Endothelial cell of umbilical vein (primary cell): ENCODE measurements at regions not wholly inside any gene's neighbourhood (a gene's known extent, or its start where the extent isn't known, plus 50 kb on each side); places are given as distances from the start of the nearest gene placed in this dataset.

Experiments
- BruUV-seq: library from RNA; stranded (reverse); fragments of 400-500 nt; replicated peaks from 2 replicates; lab custom pipeline; 2021; lab: Mats Ljungman, UMichigan
- CTCF ChIA-PET: fragments of 300-600, 350-600 bp; sonication (Branson Sonifier 250); formaldehyde crosslinking; loops from one replicate; lab custom pipeline; 2021; ENCODE audit warnings: antibody characterized with exemption, inconsistent platforms; lab: Charles Lee
- POLR2A ChIA-PET: fragments of 300-600, 350-600 bp; sonication (Branson Sonifier 250); formaldehyde crosslinking; loops from one replicate; lab custom pipeline; 2021; ENCODE audit warnings: antibody characterized with exemption, inconsistent platforms; lab: Charles Lee
- DNase-seq: peaks from one replicate; pipeline ENCODE4 v3.0.0-alpha.2; 2011; ENCODE audit warnings: low read depth, low spot score
- FAIRE-seq: peaks from 2 replicates; lab custom pipeline; 2011; peaks lifted over from hg19 to GRCh38; lab: Jason Lieb, UNC
- H2AFZ ChIP-seq: 2 replicates; pipeline ENCODE4 v1.6.0; 2012; ENCODE audit warnings: low read depth, low read length, control low read depth, inconsistent platforms
- H3K27ac ChIP-seq: 2 replicates; pipeline ENCODE4 v1.5.1; 2011; ENCODE audit warnings: low read depth, mild to moderate bottlenecking, control low read depth, low read length, moderate library complexity; ENCODE audit not compliant: insufficient read depth
- H3K27me3 ChIP-seq, 2 experiments: 2 replicates each; pipeline versions ENCODE4 v1.6.0 to v1.6.1; 2011; ENCODE audit warnings: low read length in 2 of 2, mixed read lengths in 1 of 2; ENCODE audit not compliant: control insufficient read depth in 2 of 2, insufficient read depth in 2 of 2
- H3K36me3 ChIP-seq, 2 experiments: 2 replicates in 1 of 2; 3 replicates in 1 of 2; pipeline ENCODE4 v1.5.1; 2011; ENCODE audit warnings: low read length in 2 of 2, mild to moderate bottlenecking in 1 of 2, moderate library complexity in 1 of 2; ENCODE audit not compliant: control insufficient read depth in 2 of 2, insufficient read depth in 2 of 2; ENCODE audit errors: extremely low read depth in 1 of 2
- H3K4me1 ChIP-seq: 3 replicates; pipeline ENCODE4 v1.5.1; 2011; ENCODE audit warnings: mild to moderate bottlenecking, low read length; ENCODE audit not compliant: control insufficient read depth, insufficient read depth; ENCODE audit errors: extremely low read depth
- H3K4me2 ChIP-seq: 2 replicates; pipeline ENCODE4 v1.6.1; 2011; ENCODE audit warnings: low read length, control low read depth, mixed read lengths; ENCODE audit not compliant: insufficient read depth
- H3K4me3 ChIP-seq, 3 experiments: fragments of 200-600 bp in 1 of 3; sonication (generic), shearing (Covaris generic) in 1 of 3; replicated peaks in 1 of 3; 2 replicates each; pipeline ENCODE4 v1.5.1; 2011 to 2016; ENCODE audit warnings: control low read depth in 3 of 3, low read length in 3 of 3, mild to moderate bottlenecking in 2 of 3, inconsistent platforms in 1 of 3, low read depth in 1 of 3, moderate library complexity in 1 of 3; ENCODE audit not compliant: insufficient read depth in 1 of 3
- H3K79me2 ChIP-seq: 2 replicates; pipeline ENCODE4 v1.6.0; 2012; ENCODE audit warnings: low read length, inconsistent platforms; ENCODE audit not compliant: control insufficient read depth, insufficient read depth
- H3K9ac ChIP-seq: replicated peaks from 2 replicates; pipeline ENCODE3; 2011; ENCODE audit warnings: low read length, control low read depth; ENCODE audit not compliant: insufficient read depth; ENCODE audit errors: extremely low read depth
- H3K9me1 ChIP-seq: replicated peaks from 3 replicates; pipeline ENCODE4 v1.6.0; 2011; ENCODE audit warnings: mild to moderate bottlenecking, low read length; ENCODE audit not compliant: control insufficient read depth, insufficient read depth; ENCODE audit errors: extremely low read depth
- H3K9me3 ChIP-seq: replicated peaks from 2 replicates; pipeline ENCODE4 v1.5.1; 2012; ENCODE audit warnings: low read length, inconsistent platforms; ENCODE audit not compliant: control insufficient read depth, insufficient read depth
- H4K20me1 ChIP-seq: replicated peaks from 2 replicates; pipeline ENCODE3; 2011; ENCODE audit warnings: mild to moderate bottlenecking, low read length; ENCODE audit not compliant: control insufficient read depth, insufficient read depth; ENCODE audit errors: extremely low read depth
- CTCF ChIP-seq, 2 donors: IDR thresholded peaks; 1 replicate in 1 of 2; 2 replicates in 1 of 2; pipeline ENCODE4 v1.5.1; 2011; ENCODE audit warnings: low read length in 2 of 2, mild to moderate bottlenecking in 2 of 2, moderate library complexity in 2 of 2, control low read depth in 1 of 2, inconsistent platforms in 1 of 2, low read depth in 1 of 2; ENCODE audit not compliant: insufficient read depth in 1 of 2; ENCODE audit errors: extremely low read depth in 1 of 2
- EZH2 ChIP-seq: IDR thresholded peaks from 2 replicates; pipeline ENCODE4 v1.6.1; 2012; ENCODE audit warnings: borderline replicate concordance, low read depth, mild to moderate bottlenecking, moderate library complexity, low read length, inconsistent platforms; ENCODE audit not compliant: severe bottlenecking
- FOS ChIP-seq: IDR thresholded peaks from 2 replicates; pipeline ENCODE4 v1.6.1; 2011; ENCODE audit warnings: mild to moderate bottlenecking, low read length, moderate library complexity, borderline replicate concordance; ENCODE audit not compliant: insufficient read depth
- GATA2 ChIP-seq: IDR thresholded peaks from 2 replicates; pipeline ENCODE4 v1.7.0; 2011; ENCODE audit warnings: low read depth, mild to moderate bottlenecking, moderate library complexity, mixed read lengths, low read length; ENCODE audit not compliant: insufficient read length, insufficient read depth
- JUN ChIP-seq: IDR thresholded peaks from 2 replicates; pipeline ENCODE4 v1.6.1; 2011; ENCODE audit warnings: borderline replicate concordance, low read depth; ENCODE audit not compliant: insufficient read length, insufficient read depth
- MAX ChIP-seq: IDR thresholded peaks from 2 replicates; pipeline ENCODE4 v1.6.1; 2011; ENCODE audit not compliant: insufficient read depth, insufficient read length
- MYC ChIP-seq: IDR thresholded peaks from one replicate; pipeline ENCODE4 v1.6.1; 2011; ENCODE audit warnings: mild to moderate bottlenecking, low read depth, low read length
- POLR2A ChIP-seq: IDR thresholded peaks from 2 replicates; pipeline ENCODE4 v1.6.1; 2012; ENCODE audit warnings: low read depth, mild to moderate bottlenecking, control low read depth, low read length
- POLR2AphosphoS5 ChIP-seq: IDR thresholded peaks from 2 replicates; pipeline ENCODE4 v1.6.1; 2012; ENCODE audit warnings: low read depth, mild to moderate bottlenecking, control low read depth, low read length, moderate library complexity; ENCODE audit not compliant: insufficient read depth
- dilution Hi-C: fragments of 300-500 bp; cut with MboI; formaldehyde crosslinking; loops from one replicate; pipeline ENCODE4 v1.15.0; 2019; ENCODE audit warnings: low sequenced_read_pairs; ENCODE audit not compliant: extremely low pct_ligation_motif_present
- intact Hi-C: fragments of 100-400 bp; cut with micrococcal nuclease; formaldehyde crosslinking; loops from one replicate; pipeline ENCODE4 v1.10.0; 2022

GRCh38 chr5:63097286-63097685, 518.7 kb downstream of the LRRC70 start:
- no peak for FAIRE-seq
- no peaks in the 10 kb centered on the region for H3K79me2 ChIP-seq
- ChIA-PET POLR2A (no interaction called here), CTCF (no interaction called here)
- no peak overlapping the region for H3K4me2 ChIP-seq
- H3K9me1 ChIP-seq: no peaks in the 10 kb centered on the region
- H3K27ac ChIP-seq: no peak overlapping the region
- no peak overlapping the region for H3K9ac ChIP-seq
- H3K4me1 ChIP-seq: no peaks in the 10 kb centered on the region
- no peaks in the 10 kb centered on the region for H3K27me3 ChIP-seq
- no peaks in the 10 kb centered on the region for H3K9me3 ChIP-seq
- intact Hi-C loops: no loop called here
- no peak for TF ChIP-seq CTCF (IDR thresholded peaks at IDR 0.05; ENCODE audit: extremely low read depth in 1 of 2, insufficient read depth in 1 of 2, low read depth in 1 of 2, low read length in 2 of 2)
- TF ChIP-seq POLR2AphosphoS5: no peak
- H4K20me1 ChIP-seq: no peaks in the 10 kb centered on the region
- BruUV-seq: no TSS peak
- H3K36me3 ChIP-seq: no peaks in the 10 kb centered on the region
- H2AFZ ChIP-seq: no peak overlapping the region
- H3K4me3 ChIP-seq: no peak overlapping the region
- DNase-seq: no peak
- dilution Hi-C loops: no loop called here

- intact Hi-C loops: no loop called here
Observed at GRCh38 chr5:63094730-63095129, 516.1 kb downstream of the LRRC70 start.

More at GRCh38 chr5:63094730-63095129, 516.1 kb downstream of the LRRC70 start:
- no peak overlapping the region for H3K4me2 ChIP-seq
- H3K9ac ChIP-seq: no peak overlapping the region
- no peak overlapping the region for H3K27ac ChIP-seq
- H3K27me3 ChIP-seq: no peaks in the 10 kb centered on the region
- H4K20me1 ChIP-seq: no peaks in the 10 kb centered on the region
- ChIA-PET POLR2A (no interaction called here), CTCF (no interaction called here)
- DNase-seq: no peak
- H3K4me3 ChIP-seq: no peak overlapping the region
- no TSS peak for BruUV-seq
- no peaks in the 10 kb centered on the region for H3K36me3 ChIP-seq
- H3K9me3 ChIP-seq: no peaks in the 10 kb centered on the region
- no peaks in the 10 kb centered on the region for H3K9me1 ChIP-seq
- dilution Hi-C loops: no loop called here
- TF ChIP-seq MYC (no peak), JUN (no peak), FOS (no peak), EZH2 (no peak), MAX (no peak), GATA2 (no peak), POLR2A (no peak)
- H3K79me2 ChIP-seq: no peaks in the 10 kb centered on the region
- FAIRE-seq: no peak
- H2AFZ ChIP-seq: no peak overlapping the region
- H3K4me1 ChIP-seq: no peaks in the 10 kb centered on the region
